ENCODE measurements at regions not wholly inside any gene's neighbourhood (a gene's known extent, or its start where the extent isn't known, plus 50 kb on each side); places are given as distances from the start of the nearest gene placed in this dataset.

GRCh38 chr4:184887947-184888346, 62.2 kb upstream of the ACSL1 start (continued):
- TF ChIP-seq ZNF281 (CRISPR knock-in tag; IDR thresholded peaks at IDR 0.05) = no peak

- ATAC-seq (no peak), DNase-seq (ENCODE audit: low spot score) (no peak)
- Mint-ChIP-seq H3K4me1 (no peaks in the 10 kb centered on the region), H3K4me3 (no peak overlapping the region), H3K27ac (no peak overlapping the region), H3K27me3 (ENCODE audit: low read depth) (no peaks in the 10 kb centered on the region; the same call in none of the 2 replicates), H3K9me3 (peaks cover 6% of the 10 kb centered on the region), H3K36me3 (no peaks in the 10 kb centered on the region)
- POLR2A ChIA-PET = no interaction called here
- CTCF ChIA-PET = no interaction called here
- no peak for TF ChIP-seq ZNF396 (CRISPR knock-in tag; IDR thresholded peaks at IDR 0.05; ENCODE audit: borderline replicate concordance)
- no peak for TF ChIP-seq ZNF532 (CRISPR knock-in tag; IDR thresholded peaks at IDR 0.05; ENCODE audit: borderline replicate concordance)
- no peak for TF ChIP-seq ETV6 (CRISPR knock-in tag; IDR thresholded peaks at IDR 0.05)
- TF ChIP-seq E2F1 (CRISPR knock-in tag; IDR thresholded peaks at IDR 0.05) = no peak
- no peak for TF ChIP-seq ZNF263 (CRISPR knock-in tag; IDR thresholded peaks at IDR 0.05; ENCODE audit: low read depth)
- no peak for TF ChIP-seq USF1 (CRISPR knock-in tag; IDR thresholded peaks at IDR 0.05)
- no peak for TF ChIP-seq E2F4 (CRISPR knock-in tag; IDR thresholded peaks at IDR 0.05; ENCODE audit: borderline replicate concordance, low read depth)
- TF ChIP-seq KAT7 (CRISPR knock-in tag; IDR thresholded peaks at IDR 0.05; ENCODE audit: borderline replicate concordance) = no peak
- TF ChIP-seq MYBL2 (CRISPR knock-in tag; IDR thresholded peaks at IDR 0.05) = no peak
- no peak for TF ChIP-seq ATF2 (CRISPR knock-in tag; IDR thresholded peaks at IDR 0.05; ENCODE audit: borderline replicate concordance, low read depth)
- no peak for TF ChIP-seq USF2 (CRISPR knock-in tag; IDR thresholded peaks at IDR 0.05)
- TF ChIP-seq HMGA2 (CRISPR knock-in tag; IDR thresholded peaks at IDR 0.05) = no peak
- no peak for TF ChIP-seq FOXP4 (CRISPR knock-in tag; IDR thresholded peaks at IDR 0.05)
- TF ChIP-seq NR2C2 (CRISPR knock-in tag; IDR thresholded peaks at IDR 0.05) = no peak
- TF ChIP-seq IRF2 (CRISPR knock-in tag; IDR thresholded peaks at IDR 0.05; ENCODE audit: borderline replicate concordance, low read depth) = no peak
- TF ChIP-seq NR3C1 (CRISPR knock-in tag; conservative IDR thresholded peaks at IDR 0.05; ENCODE audit: low read depth) = no peak
- TF ChIP-seq PREB (CRISPR knock-in tag; IDR thresholded peaks at IDR 0.05; ENCODE audit: borderline replicate concordance) = no peak
These were observed 64.0 kb upstream of the ACSL1 start for GRCh38 chr4:184889666-184890335.
